ENCODE measurements at regions not wholly inside any gene's neighbourhood (a gene's known extent, or its start where the extent isn't known, plus 50 kb on each side); places are given as distances from the start of the nearest gene placed in this dataset.
"Not testable (repeated sequence)": the region's sequence is repeated elsewhere in the genome, so short reads cannot be mapped to it uniquely, and the experiment has no call there.

DNA sequence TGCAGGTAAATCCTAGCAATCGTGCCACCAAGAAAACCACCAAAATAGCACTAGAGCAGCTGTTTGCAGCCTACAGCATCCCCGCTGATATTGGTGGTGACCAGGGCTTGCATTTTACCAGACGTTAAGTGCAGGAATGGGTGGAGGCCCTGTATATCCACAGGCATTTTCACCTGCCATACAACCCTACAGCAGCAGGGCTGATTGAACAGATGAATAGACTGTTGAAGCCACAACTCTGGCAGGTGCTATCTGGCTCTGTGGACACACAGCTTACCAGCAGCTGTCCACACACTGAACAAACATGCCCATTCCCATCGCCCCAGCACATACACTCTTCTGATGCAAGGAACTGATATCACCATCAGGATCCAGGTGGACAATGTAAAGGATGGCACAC, 154.5 kb upstream of the APC start:
- no peak overlapping the region for H3K4me3 ChIP-seq
- TF ChIP-seq POLR2AphosphoS5 (IDR thresholded peaks at IDR 0.05) (no peak), POLR2A (IDR thresholded peaks at IDR 0.05) (no peak)
- TF ChIP-seq, protein P1, sequence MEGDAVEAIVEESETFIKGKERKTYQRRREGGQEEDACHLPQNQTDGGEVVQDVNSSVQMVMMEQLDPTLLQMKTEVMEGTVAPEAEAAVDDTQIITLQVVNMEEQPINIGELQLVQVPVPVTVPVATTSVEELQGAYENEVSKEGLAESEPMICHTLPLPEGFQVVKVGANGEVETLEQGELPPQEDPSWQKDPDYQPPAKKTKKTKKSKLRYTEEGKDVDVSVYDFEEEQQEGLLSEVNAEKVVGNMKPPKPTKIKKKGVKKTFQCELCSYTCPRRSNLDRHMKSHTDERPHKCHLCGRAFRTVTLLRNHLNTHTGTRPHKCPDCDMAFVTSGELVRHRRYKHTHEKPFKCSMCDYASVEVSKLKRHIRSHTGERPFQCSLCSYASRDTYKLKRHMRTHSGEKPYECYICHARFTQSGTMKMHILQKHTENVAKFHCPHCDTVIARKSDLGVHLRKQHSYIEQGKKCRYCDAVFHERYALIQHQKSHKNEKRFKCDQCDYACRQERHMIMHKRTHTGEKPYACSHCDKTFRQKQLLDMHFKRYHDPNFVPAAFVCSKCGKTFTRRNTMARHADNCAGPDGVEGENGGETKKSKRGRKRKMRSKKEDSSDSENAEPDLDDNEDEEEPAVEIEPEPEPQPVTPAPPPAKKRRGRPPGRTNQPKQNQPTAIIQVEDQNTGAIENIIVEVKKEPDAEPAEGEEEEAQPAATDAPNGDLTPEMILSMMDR (IDR thresholded peaks at IDR 0.05 in 8 of 11, conservative IDR thresholded peaks at IDR 0.05 in 3 of 11), result no peak
- H3K36me3 ChIP-seq, result no peaks in the 10 kb centered on the region
- H3K27ac ChIP-seq, result no peak overlapping the region
- DNase-seq, result no peak
- peaks cover 0 to 8% (median 0%) of the 10 kb centered on the region in 7 donors for H3K27me3 ChIP-seq (replicated peaks in 1 of 7)
- H3K4me1 ChIP-seq, result no peaks in the 10 kb centered on the region
- H3K9me3 ChIP-seq, result no peaks in the 10 kb centered on the region
- 79 to 97% (median 91%) methylated on average over 3 to 4 of the region's 4 CpGs for WGBS, 5 donors
- intact Hi-C loops (cut with DNase I; ENCODE audit: low total_unique reads), result no loop called here

DNA sequence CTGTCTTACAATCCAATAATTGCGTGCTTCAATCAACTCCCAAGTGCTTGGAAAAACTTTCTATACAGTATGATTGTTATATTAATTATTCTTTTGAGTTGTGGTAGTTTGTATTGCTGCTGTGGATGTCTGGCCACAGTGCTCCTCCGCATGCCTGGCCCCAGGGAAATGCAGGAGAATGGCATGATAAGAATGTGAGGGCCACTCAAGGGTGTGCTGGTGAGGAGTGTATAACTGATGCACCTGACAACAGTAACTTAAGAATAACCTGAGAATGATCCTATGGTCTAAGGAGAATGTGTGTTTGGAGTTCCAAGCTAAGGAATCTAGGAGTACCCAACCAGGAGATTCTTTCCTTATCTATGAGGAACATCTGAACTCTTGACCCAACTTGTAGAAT, 152.9 kb upstream of the APC start:
- Histone ChIP-seq H3K4me1 (no peaks in the 10 kb centered on the region), H3K4me3 (no peak overlapping the region), H3K27ac (no peak overlapping the region), H3K9me3 (no peaks in the 10 kb centered on the region), H3K27me3 (replicated peaks in 1 of 7) (peaks cover 0 to 8% (median 0%) of the 10 kb centered on the region in 7 donors), H3K36me3 (no peaks in the 10 kb centered on the region)
- no peak for TF ChIP-seq POLR2A (IDR thresholded peaks at IDR 0.05)
- TF ChIP-seq, protein P1 (IDR thresholded peaks at IDR 0.05 in 8 of 11, conservative IDR thresholded peaks at IDR 0.05 in 3 of 11), result no peak
- no peak for TF ChIP-seq POLR2AphosphoS5 (IDR thresholded peaks at IDR 0.05)
- intact Hi-C loops (cut with DNase I; ENCODE audit: low total_unique reads), result no loop called here
- no peak for DNase-seq
- WGBS, 5 donors, result 73 to 93% (median 89%) methylated on average over 2 of the region's 2 CpGs

- no peak overlapping the region for H3K27ac ChIP-seq
- no peak overlapping the region for H3K4me3 ChIP-seq
- peaks cover 0 to 3% (median 0%) of the 10 kb centered on the region in 8 donors for H3K9me3 ChIP-seq
- intact Hi-C loops (cut with DNase I; ENCODE audit: low total_unique reads), result no loop called here
- TF ChIP-seq POLR2A (IDR thresholded peaks at IDR 0.05) (no peak), POLR2AphosphoS5 (IDR thresholded peaks at IDR 0.05) (no peak)
- TF ChIP-seq, protein P1 (IDR thresholded peaks at IDR 0.05 in 8 of 11, conservative IDR thresholded peaks at IDR 0.05 in 3 of 11), result no peak
- WGBS, 5 donors, result 49 to 73% (median 57%) methylated on average over 4 to 8 of the region's 8 CpGs
- no peaks in the 10 kb centered on the region for H3K4me1 ChIP-seq
- peaks cover 0 to 8% (median 0%) of the 10 kb centered on the region in 7 donors for H3K27me3 ChIP-seq (replicated peaks in 1 of 7)
- no peak for DNase-seq
- H3K36me3 ChIP-seq, result no peaks in the 10 kb centered on the region
Observed at GRCh38 chr5:112586596-112587062, 151.1 kb upstream of the APC start.

GRCh38 chr5:112590858-112591257, 146.8 kb upstream of the APC start:
- intact Hi-C loops (cut with DNase I; ENCODE audit: low total_unique reads); H3K9me3 ChIP-seq; DNase-seq; H3K36me3 ChIP-seq; H3K27ac ChIP-seq; H3K4me3 ChIP-seq; H3K4me1 ChIP-seq; H3K27me3 ChIP-seq (replicated peaks in 1 of 7): not testable (repeated sequence)
- 89 to 100% (median 95%) methylated on average over 1 of the region's 1 CpG for WGBS, 5 donors

Data from spleen (tissue), 11 donors.